ENCODE measurements at regions not wholly inside any gene's neighbourhood (a gene's known extent, or its start where the extent isn't known, plus 50 kb on each side); places are given as distances from the start of the nearest gene placed in this dataset.

DNA sequence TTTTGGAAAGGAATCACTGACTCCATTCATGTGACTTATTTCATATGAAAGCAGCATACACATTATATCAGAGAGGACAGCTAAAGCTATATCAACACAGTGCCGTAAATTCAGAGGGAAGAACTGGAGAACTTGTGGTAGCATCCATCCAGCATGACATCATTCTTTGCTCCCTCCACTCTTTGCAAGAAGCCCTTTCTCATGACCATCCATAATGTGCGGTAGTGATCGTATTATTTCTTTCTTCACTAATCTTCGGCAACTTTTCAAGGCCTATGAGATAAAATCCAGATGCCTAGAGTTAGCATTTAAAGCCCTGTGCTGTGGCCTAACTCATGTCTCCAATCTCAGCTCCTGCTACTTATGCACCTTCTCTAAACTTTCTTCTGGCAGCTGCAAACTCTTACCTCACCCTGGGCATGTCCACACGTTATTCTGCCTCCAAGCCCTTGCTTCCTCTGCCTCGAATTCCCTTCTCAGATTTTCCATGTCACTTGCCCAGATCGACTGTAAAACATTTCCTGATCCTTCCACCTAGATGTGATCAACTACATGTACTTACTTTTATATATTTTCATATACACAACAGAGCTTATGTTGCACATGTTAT is 307.3 kb upstream of the SGCD start:
- TF ChIP-seq CTCF (IDR thresholded peaks at IDR 0.05; ENCODE audit: control extremely low read depth in 1 of 3, insufficient read depth in 1 of 3, low read depth in 1 of 3, low read length in 3 of 3) (no peak), EZH2 (IDR thresholded peaks at IDR 0.05; ENCODE audit: low read depth, low read length, severe bottlenecking) (no peak), TAF1 (IDR thresholded peaks at IDR 0.05; ENCODE audit: low read depth, low read length) (no peak), POLR2A (IDR thresholded peaks at IDR 0.05; ENCODE audit: control extremely low read depth in 1 of 2, low read depth in 2 of 2, low read length in 2 of 2) (no peak), BRCA1 (IDR thresholded peaks at IDR 0.05; ENCODE audit: low read depth, low read length) (no peak), BCL11A (IDR thresholded peaks at IDR 0.05; ENCODE audit: low read depth in 2 of 2, low read length in 2 of 2) (no peak), POLR2AphosphoS5 (IDR thresholded peaks at IDR 0.05; ENCODE audit: low read depth, low read length) (no peak)

Data from H1 (cell line).